HG02981 (cell line): ENCODE measurements at regions not wholly inside any gene's neighbourhood (a gene's known extent, or its start where the extent isn't known, plus 50 kb on each side); places are given as distances from the start of the nearest gene placed in this dataset.

ENCODE experiments used
- ATAC-seq: cut with Tn5 transposase; IDR thresholded peaks from one replicate; pipeline ENCODE4 v1.9.1; 2021; ENCODE audit warnings: mild to moderate bottlenecking, moderate library complexity; ENCODE audit not compliant: unreplicated experiment

GRCh38 chr18:60319129-60319528, 53.4 kb downstream of the MC4R start:
- ATAC-seq, result no peak

- ATAC-seq, result no peak
Observed at GRCh38 chr18:60311676-60312360, 60.8 kb downstream of the MC4R start.

GRCh38 chr18:60295674-60296073, 76.9 kb downstream of the MC4R start:
- ATAC-seq, result no peak

- ATAC-seq, result no peak
Observed at GRCh38 chr18:60292186-60292585, 80.4 kb downstream of the MC4R start.

- ATAC-seq, result no peak
Observed at GRCh38 chr18:60279391-60279790, 93.2 kb downstream of the MC4R start.

- ATAC-seq, result no peak
Observed at GRCh38 chr18:60277855-60278480, 94.6 kb downstream of the MC4R start.

GRCh38 chr18:60267391-60268058, 105.0 kb downstream of the MC4R start:
- ATAC-seq, result no peak

GRCh38 chr18:60266558-60266957, 106.0 kb downstream of the MC4R start:
- no peak for ATAC-seq

GRCh38 chr18:60259052-60259681, 113.4 kb downstream of the MC4R start:
- ATAC-seq, result no peak

GRCh38 chr18:60249388-60249787, 123.2 kb downstream of the MC4R start:
- ATAC-seq, result no peak

GRCh38 chr18:60248336-60249330, 123.9 kb downstream of the MC4R start:
- no peak for ATAC-seq

GRCh38 chr18:60247103-60247502, 125.5 kb downstream of the MC4R start:
- ATAC-seq, result peak; percentile 70

- peak; percentile 61 for ATAC-seq
Observed at GRCh38 chr18:60246606-60247005, 126.0 kb downstream of the MC4R start.

GRCh38 chr18:60245096-60245495, 127.5 kb downstream of the MC4R start:
- ATAC-seq, result no peak

- peak; percentile 94 for ATAC-seq
Observed at GRCh38 chr18:60239024-60239710, 133.4 kb downstream of the MC4R start.

- no peak for ATAC-seq
Observed at GRCh38 chr18:60235164-60235563, 137.4 kb downstream of the MC4R start.

GRCh38 chr18:60232541-60232940, 140.0 kb downstream of the MC4R start:
- ATAC-seq, result peak; percentile 72

GRCh38 chr18:60228609-60229595, 143.7 kb downstream of the MC4R start:
- no peak for ATAC-seq

- ATAC-seq, result peak; percentile 67
Observed at GRCh38 chr18:60215432-60215831, 157.1 kb downstream of the MC4R start.
